ENCODE measurements at regions not wholly inside any gene's neighbourhood (a gene's known extent, or its start where the extent isn't known, plus 50 kb on each side); places are given as distances from the start of the nearest gene placed in this dataset.

DNA sequence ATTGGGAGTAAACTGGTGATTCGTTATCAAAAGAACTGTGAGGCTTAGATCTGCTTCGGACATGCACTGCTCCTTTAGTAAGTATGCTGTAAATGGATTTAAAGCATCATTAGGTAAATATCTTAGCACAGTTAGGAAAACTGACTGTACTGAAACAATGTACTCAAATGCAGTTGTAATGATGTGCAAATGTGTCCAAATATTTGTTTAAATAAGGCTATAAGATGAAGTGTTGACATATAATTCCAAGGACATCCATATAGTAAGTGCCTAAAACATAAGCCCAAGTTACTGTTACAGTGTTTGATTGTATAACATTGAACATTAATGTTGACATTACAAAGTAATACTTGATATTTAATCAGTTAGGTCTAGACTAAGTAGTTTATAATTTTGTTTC, 512.5 kb upstream of the CDH18 start:
- no peak for TF ChIP-seq POLR2A (IDR thresholded peaks at IDR 0.05; ENCODE audit: low read length)
- no peak for TF ChIP-seq GATA1 (IDR thresholded peaks at IDR 0.05; ENCODE audit: low read depth, low read length)
